SH-SY5Y (cell line): ENCODE measurements at regions not wholly inside any gene's neighbourhood (a gene's known extent, or its start where the extent isn't known, plus 50 kb on each side); places are given as distances from the start of the nearest gene placed in this dataset.

Source experiments
- GATA2 ChIP-seq: IDR thresholded peaks from 2 replicates; pipeline ENCODE4 v1.6.1; 2011; ENCODE audit warnings: mild to moderate bottlenecking, low read depth, low read length
- GATA3 ChIP-seq: IDR thresholded peaks from 2 replicates; pipeline ENCODE4 v1.6.1; 2011; ENCODE audit warnings: low read depth, mild to moderate bottlenecking, low read length, moderate library complexity

GRCh38 chr2:147630585-147630984 lies 214.2 kb upstream of the ACVR2A start:
- TF ChIP-seq GATA2 (no peak), GATA3 (no peak)
